ENCODE measurements at regions not wholly inside any gene's neighbourhood (a gene's known extent, or its start where the extent isn't known, plus 50 kb on each side); places are given as distances from the start of the nearest gene placed in this dataset.
A peak's percentile ranks its signal among the peaks of the same experiment; 100 is the strongest.

DNA sequence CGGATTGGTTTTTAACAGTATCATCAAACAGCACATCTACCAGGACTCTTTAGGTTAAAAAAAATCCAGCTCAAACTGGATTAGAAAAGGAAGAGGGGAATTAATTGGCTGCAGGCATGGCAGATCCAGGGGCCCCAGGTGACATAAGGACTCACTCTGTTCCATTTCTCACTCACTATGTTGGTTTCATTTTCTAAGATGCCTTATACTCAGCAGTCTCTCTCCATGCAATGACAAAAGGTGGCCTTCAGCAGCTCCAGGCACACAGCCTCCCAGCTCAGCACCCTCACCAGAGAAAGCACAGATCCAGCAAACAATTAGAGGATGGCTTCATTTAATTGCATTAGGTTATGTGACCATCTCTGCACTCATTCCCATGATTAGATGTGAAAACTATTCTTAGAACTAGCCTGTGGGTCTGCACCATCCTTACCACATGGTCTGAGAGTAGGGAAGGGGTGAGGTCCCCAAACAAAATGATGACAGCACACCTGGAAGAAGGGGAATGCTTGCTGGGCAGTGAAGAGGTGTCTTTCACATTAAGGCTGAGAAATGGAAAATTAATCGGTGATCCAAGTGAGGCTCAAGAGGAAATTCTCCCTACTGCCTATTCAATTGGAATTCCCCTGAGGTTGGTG is 243.1 kb downstream of the CDH26 start:
- intact Hi-C loops (cut with DNase I, micrococcal nuclease): no loop called here
- DNase-seq: no peak
- ATAC-seq: no peak

GRCh38 chr20:60202046-60202445 is 243.8 kb downstream of the CDH26 start:
- no peak for DNase-seq
- no peak for ATAC-seq
- intact Hi-C loops (cut with DNase I, micrococcal nuclease): no loop called here

- no peak for ATAC-seq
- no peak for DNase-seq
- intact Hi-C loops (cut with DNase I, micrococcal nuclease): no loop called here
Observed at GRCh38 chr20:60203451-60203850, 245.2 kb downstream of the CDH26 start.

DNA sequence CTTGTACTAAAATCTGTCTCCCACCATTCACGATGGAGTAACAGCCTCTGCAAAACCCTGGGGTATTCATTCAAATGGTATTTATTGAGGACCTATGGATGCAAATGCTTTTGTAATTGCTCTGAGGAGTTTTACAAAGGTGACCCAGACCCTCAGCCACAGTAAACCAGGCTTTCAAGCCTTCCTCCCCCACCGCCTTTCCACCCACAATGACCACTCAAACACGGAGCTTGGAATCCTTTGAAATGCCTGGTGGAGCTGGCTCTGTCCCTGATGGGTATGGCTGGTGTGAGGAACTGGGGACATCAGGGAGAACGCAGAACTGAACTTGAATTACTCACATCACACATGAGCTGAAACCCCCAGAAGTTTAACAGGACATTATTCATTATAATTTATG is 246.4 kb downstream of the CDH26 start:
- no peak for ATAC-seq
- intact Hi-C loops (cut with DNase I, micrococcal nuclease): no loop called here
- DNase-seq: no peak

GRCh38 chr20:60206259-60206658 is 248.0 kb downstream of the CDH26 start:
- ATAC-seq (no peak), DNase-seq (no peak)
- intact Hi-C loops (cut with DNase I, micrococcal nuclease): no loop called here

DNA sequence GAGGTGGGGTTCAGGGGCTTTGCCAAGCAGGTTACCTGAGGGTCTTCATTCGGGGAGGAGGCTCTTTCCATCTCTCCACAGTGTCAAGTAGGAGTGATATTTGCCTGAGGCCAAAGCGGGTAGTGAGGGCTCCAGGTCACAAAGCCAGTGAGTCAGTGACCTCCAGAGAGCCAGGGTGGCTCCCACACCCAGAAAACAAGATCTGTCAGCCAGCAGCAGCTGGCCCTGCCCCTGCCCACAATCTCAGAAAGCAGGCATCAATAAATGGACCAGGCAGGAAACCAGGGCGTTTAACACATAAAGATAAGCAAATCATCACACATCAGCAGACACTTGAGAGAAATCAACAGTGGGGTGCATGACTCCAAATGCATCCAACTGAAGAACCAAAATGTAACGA is 250.8 kb downstream of the CDH26 start:
- ATAC-seq (no peak), DNase-seq (no peak)
- intact Hi-C loops (cut with DNase I, micrococcal nuclease): no loop called here

- intact Hi-C loops (cut with DNase I, micrococcal nuclease): no loop called here
- ATAC-seq: peak; percentile 68
Observed at GRCh38 chr20:60210779-60211617, 252.8 kb downstream of the CDH26 start.

GRCh38 chr20:60211618-60212463 is 253.6 kb downstream of the CDH26 start:
- intact Hi-C loops (cut with DNase I, micrococcal nuclease): no loop called here
- ATAC-seq (no peak), DNase-seq (no peak)

More at GRCh38 chr20:60210779-60211617, 252.8 kb downstream of the CDH26 start:
- DNase-seq: peak in 1 of 2 donors; percentile 49

DNA sequence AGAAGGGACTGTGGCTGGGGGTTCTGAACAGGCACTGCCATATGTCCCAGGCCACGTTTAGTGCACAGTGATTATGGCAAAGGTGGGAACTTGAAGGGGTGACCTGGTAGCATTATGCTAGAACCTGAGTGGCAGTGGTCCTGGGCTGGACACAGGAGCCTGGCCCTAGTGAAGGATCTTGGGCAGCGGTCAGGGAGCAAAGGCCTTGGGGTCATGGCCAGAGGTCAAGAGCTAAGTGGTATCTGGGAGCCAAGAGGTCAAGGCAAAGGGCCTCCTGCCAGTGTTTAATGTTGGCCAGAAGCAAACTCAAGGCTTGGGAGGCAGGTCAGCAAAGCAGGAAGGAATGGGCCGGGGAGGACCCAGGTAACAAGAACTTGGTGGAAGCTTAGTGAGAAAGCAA is 254.5 kb downstream of the CDH26 start:
- intact Hi-C loops (cut with DNase I, micrococcal nuclease): no loop called here
- no peak for ATAC-seq
- DNase-seq: no peak

DNA sequence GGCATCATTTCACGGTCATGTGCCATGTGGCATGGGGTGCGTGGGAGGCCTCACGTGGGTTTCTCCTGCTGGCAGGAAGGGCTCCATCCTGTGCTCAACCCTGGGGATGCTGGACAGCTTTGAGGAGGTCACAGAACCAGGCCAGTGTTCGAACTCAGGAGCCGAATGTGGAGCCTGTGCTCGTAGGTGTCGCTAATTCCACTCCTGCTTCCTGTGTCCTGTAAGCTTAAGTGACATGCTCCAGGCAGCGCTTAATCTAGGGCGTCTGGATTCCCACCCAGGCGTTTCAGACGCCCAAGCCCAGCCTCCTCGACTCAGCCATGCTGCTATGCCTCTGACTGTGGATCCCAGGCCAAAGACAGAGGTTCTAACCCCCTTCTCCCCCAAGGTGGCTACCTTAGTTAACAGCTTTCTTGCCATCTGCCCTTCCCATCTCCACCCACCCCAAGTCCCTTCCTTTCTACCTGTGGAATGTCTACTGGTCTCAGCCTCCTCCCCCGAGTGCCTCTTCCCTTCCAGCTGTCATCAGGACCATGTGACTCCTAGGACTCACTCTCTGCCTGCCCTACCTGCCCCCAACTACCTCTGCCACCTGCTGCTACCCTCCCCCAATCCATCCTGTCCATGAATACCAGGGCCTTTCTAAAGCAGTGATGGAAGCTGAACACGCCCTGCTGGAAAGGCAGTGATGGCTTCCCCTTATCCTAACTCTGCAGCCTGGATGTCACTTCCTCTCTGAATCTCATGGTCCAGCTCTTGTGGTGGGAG is 255.1 kb downstream of the CDH26 start:
- intact Hi-C loops (cut with DNase I, micrococcal nuclease): no loop called here
- DNase-seq: no peak
- no peak for ATAC-seq

- intact Hi-C loops (cut with DNase I, micrococcal nuclease): no loop called here
- no peak for DNase-seq
Observed at GRCh38 chr20:60214901-60215815, 256.9 kb downstream of the CDH26 start.

DNA sequence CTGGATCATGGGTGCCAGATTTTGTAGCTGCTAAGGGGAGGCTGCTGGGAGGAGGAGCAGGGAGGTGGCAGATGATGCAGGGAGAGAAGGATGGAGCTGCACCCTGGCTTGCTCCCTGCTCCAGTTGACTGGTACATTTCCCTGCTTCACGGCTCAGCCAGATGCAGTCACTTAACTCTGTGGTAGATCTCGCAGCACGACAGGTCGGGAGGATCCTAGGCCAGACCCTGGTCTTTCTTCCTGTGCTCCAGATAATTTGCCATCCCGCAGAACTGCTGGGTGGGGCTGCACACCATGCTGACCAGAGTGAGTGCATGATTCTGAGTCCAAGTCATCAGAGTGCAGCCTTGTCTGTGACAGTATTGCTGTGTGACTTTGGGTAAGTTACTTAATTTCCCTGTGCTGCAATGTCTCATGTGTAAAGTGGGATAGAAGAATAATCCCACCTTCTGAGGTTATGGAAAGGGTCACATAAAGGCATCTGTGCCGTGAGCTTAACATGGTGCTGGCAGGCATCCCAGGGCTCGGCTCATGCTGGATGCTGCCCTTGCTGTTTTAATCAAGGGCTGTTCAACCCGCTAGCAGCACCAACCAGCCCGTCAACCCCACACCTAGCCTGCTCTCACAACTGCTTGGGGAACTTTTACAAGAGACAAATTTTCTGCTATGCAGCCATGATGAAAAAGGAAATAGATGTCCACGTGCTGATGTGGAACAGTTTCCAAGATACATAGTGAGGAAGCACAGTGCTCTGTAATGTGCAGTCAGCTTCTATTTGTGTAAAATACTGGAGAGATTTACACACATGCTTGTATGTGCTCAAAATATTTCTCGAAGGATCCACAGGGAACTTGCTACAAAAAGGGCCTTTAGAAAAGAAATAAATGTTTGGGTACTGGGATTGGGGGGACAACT is 257.9 kb downstream of the CDH26 start:
- no peak for ATAC-seq
- no peak for DNase-seq
- intact Hi-C loops (cut with DNase I, micrococcal nuclease): no loop called here

More at GRCh38 chr20:60214901-60215815, 256.9 kb downstream of the CDH26 start:
- no peak for ATAC-seq

GRCh38 chr20:60219231-60219630 is 261.0 kb downstream of the CDH26 start:
- intact Hi-C loops (cut with DNase I, micrococcal nuclease): no loop called here
- no peak for ATAC-seq

DNA sequence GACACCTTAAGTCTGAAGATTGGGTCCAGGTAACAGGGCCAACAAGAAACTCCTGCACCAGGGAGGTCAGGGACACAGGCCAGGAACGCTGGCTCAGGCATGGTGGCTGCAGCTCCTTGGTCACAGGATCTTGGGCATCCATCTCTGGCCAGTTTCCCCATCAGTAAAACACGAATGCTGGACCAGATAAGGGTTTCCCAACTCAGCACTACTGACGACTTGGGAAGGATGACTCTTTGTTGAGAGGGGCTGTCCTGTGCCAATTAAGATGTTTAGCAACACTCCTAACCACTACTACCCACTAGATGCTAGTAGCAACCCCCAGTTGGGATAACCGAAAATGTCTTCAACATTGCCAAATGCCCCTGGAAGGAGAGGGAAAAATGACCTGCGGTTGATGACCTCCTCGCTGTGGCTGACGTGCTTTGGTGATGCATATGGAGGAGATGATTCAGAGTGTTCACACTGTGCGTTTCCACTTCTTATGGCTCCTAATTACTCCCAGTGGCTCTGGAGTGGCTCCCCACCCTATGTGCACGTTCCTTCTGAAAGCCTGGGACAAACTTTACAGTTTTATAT is 261.9 kb downstream of the CDH26 start:
- intact Hi-C loops (cut with DNase I, micrococcal nuclease): no loop called here
- ATAC-seq (no peak), DNase-seq (no peak)

More at GRCh38 chr20:60219231-60219630, 261.0 kb downstream of the CDH26 start:
- no peak for DNase-seq

- no peak for ATAC-seq
- intact Hi-C loops (cut with DNase I, micrococcal nuclease): no loop called here
Observed at GRCh38 chr20:60220706-60221105, 262.5 kb downstream of the CDH26 start.

GRCh38 chr20:60221593-60221992 is 263.4 kb downstream of the CDH26 start:
- no peak for ATAC-seq
- intact Hi-C loops (cut with DNase I, micrococcal nuclease): no loop called here

More at GRCh38 chr20:60220706-60221105, 262.5 kb downstream of the CDH26 start:
- DNase-seq: no peak

More at GRCh38 chr20:60221593-60221992, 263.4 kb downstream of the CDH26 start:
- DNase-seq: no peak
